GM19397 (cell line): ENCODE measurements at regions not wholly inside any gene's neighbourhood (a gene's known extent, or its start where the extent isn't known, plus 50 kb on each side); places are given as distances from the start of the nearest gene placed in this dataset.
"Not testable (repeated sequence)": the region's sequence is repeated elsewhere in the genome, so short reads cannot be mapped to it uniquely, and the experiment has no call there.

Source experiments
- ATAC-seq: cut with Tn5 transposase; IDR thresholded peaks from one replicate; pipeline ENCODE4 v1.9.1; 2021; ENCODE audit warnings: mild to moderate bottlenecking, moderate library complexity; ENCODE audit not compliant: unreplicated experiment

GRCh38 chr5:133857595-133858313, 110.7 kb downstream of the C5orf15 start:
- not testable (repeated sequence) for ATAC-seq

GRCh38 chr5:133854554-133854953, 113.9 kb downstream of the C5orf15 start:
- no peak for ATAC-seq

DNA sequence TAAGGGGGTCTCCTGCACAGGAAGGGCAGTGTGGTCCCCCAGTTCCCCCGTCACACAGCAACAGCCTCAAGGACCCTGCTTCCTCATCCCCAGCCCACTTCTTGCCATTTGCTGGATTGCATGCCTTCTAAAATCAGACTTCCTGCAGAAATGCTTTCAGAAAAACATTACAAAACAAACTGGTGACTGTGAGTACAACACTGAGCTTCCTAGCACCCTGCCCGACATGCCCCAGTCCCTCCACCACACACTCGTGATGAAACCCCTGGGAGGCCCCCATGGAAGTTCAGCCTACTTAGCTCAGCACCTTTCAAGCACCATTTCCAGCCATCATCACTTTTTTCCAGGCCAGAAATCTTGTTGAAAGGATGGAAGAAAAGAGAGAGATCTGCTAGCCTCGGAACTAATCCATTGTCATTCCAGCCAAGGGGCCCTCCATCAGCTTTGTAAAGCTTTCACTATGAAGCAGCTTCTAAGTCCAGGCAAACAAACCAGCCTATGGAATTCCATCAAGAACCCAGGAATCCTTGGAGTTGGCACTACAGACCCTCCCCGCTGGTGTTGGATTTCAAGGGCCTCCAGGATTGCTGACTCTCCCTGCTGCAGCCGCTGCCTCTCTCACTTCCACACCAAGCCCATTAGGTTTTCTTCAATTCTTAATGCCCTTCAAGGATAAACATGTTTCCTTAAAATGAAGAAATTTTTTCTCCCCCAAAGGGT, 114.6 kb downstream of the C5orf15 start:
- no peak for ATAC-seq

DNA sequence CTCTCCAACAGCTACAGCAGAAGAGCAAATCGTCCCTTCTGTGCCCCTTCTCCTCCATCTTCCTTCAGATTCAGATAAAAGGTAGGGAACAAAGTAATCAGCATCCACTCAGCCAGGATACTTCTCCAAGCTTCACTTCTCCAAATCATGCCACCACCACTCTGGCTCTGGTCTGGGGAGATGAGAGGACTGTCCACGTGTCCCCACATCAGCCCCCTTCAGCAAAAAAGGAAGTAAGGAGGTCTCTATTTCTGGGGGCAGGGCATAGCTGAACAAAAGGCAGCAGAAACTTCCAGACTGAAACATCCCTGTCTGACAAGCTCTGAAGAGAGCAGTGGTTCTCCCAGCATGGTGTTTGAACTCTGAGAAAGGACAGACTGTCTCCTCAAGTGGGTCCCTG, 116.9 kb downstream of the C5orf15 start:
- no peak for ATAC-seq

- ATAC-seq: no peak
Measured at GRCh38 chr5:133850811-133851210, 117.6 kb downstream of the C5orf15 start.

GRCh38 chr5:133849116-133849515, 119.3 kb downstream of the C5orf15 start:
- ATAC-seq: no peak

- ATAC-seq: no peak
Measured at GRCh38 chr5:133848341-133848811, 120.0 kb downstream of the C5orf15 start.

- no peak for ATAC-seq
Measured at GRCh38 chr5:133847886-133848285, 120.5 kb downstream of the C5orf15 start.

DNA sequence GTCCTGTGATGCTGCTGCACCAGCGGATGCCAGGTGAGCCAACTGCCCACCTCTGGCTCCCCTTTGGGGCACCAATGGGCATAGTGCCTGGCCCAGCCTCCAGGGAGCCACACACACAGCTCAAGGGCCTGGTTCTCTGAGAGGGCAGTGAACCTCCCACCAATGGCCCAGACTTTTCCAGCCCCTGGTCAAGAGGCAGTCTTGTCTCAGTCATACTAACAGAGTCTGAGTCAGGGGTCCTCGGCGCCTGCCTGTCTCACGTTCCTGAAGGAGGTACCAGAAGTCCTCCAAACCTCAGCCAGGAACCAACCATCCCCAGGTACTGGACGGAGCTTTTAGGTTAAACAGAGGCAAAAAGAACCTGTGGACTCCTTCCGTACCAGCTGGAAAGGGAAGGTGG, 121.1 kb downstream of the C5orf15 start:
- ATAC-seq: no peak

DNA sequence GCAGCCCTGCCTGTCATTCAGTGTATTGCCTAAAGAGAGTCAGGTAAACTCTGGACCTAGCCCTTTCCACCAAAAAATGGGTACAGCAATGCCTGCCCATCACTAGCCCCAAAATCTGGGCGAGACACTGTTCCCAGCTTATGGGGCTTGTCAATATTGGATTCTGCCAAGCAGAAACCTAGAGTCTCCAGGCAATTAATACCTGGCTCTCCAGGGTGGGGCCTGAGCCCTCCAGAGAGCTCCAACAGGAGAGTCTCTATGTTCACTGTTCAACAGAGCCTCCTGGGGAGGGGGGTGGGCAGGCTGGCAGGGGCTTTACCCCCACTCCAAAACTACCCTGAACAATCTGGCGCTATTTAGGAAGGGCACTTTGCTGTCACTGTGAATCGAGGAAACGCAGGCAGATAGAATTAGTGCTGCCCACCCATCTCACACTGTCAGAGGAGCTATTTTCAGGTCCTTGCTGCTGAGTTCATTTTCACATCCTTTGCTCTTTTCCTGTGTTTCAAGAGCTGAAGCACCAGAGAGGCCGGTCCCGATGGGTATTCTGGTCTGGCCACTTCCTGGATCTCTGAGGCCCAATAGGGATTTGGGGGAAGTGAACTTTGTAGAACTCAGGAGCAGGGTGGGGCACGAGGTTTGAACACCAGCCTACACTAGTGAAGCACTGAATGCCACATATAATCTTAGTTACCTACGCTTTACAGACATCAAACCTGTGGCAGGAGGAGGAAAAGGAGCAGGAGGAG, 121.8 kb downstream of the C5orf15 start:
- ATAC-seq: no peak

DNA sequence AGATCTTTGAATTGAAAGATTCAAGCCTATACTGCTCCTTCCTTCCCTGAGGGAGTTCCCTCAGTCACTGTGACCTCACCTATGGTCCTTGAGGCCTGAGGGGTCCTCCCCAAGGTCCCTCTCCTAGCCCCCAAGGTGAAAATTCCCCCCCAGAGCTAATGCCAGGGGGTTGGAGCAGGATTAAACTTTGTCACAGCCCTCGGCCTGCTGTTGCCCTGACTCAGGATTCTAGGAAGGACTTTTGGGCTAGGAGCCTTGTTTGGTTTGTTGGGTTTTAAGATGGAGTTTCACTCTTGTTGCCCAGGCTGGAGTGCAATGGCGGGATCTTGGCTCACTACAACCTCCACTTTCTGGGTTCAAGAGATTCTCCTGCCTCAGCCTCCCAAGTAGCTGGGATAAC, 123.2 kb downstream of the C5orf15 start:
- ATAC-seq: no peak

DNA sequence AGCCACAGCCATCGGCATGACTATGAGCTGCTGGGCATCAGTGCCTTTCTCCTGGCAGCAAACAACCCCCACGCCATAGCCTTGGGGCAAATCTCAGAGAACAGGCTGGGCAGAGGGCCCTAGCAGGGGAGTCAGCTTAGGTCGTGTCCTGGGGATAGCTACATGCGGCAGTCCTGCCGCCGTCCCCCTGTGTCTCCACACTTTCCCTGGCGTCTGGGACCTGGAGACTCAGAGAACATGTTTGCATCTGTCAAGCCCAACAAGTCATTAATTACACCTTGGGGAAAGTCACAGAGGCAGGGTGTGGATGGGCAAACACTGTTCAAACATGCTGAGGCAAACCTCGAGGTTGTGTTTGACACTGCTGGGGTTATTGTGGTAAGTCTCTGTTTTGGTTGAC, 123.6 kb downstream of the C5orf15 start:
- ATAC-seq: no peak

DNA sequence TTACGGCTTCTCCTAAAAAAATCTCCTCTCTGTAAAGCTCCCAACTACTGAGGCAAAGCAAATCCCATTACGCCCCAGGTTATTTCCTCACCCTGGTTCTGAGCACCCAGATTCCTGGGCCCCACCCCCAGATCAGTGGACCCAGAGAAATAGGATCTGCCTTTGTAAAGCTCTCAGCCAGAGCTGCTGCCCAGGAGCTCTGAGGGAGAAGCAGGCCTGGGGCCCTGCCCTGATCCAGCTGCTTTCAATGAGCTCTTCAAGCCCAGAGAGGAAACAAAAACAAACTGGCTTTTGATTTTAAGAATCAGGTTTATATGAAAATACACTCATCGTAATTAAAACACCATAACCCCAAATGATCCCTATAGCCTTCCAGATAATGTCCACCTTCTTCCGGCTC, 124.5 kb downstream of the C5orf15 start:
- ATAC-seq: no peak

DNA sequence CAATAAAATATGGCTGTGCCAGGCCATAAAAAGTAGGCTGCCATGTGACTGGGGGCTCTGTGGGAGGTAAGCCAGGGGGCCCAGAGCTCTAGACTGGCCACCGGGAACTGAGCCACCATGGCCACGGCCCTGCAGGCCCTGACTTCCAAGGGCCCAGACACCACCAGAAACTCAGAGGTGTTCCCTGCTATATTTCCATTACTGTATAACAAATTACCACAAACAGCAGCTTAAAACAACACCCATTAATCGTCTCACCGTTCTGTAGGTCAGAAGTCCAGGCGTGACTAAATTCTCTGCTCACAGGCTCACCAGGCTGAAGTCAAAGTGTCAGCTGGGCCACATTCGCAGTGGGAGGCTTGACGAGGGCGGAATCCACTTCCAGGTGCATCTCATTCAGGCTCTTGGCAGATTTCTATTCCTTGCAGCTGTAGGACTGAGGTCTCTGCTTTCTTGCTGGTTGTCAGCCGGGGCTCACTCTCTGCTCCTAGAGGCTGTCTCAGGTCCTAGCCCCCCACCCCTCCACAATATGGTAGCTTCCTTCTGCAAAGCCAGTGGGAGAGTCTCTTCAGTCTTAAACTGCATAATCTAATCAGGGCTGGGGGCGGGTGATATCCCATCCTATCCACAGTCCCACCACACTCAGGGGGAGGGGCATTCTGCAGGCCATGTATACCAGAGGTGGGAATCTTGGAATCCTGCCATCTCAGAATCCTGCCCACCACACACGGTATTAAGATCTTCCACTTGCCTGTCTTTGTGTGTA, 125.4 kb downstream of the C5orf15 start:
- no peak for ATAC-seq

DNA sequence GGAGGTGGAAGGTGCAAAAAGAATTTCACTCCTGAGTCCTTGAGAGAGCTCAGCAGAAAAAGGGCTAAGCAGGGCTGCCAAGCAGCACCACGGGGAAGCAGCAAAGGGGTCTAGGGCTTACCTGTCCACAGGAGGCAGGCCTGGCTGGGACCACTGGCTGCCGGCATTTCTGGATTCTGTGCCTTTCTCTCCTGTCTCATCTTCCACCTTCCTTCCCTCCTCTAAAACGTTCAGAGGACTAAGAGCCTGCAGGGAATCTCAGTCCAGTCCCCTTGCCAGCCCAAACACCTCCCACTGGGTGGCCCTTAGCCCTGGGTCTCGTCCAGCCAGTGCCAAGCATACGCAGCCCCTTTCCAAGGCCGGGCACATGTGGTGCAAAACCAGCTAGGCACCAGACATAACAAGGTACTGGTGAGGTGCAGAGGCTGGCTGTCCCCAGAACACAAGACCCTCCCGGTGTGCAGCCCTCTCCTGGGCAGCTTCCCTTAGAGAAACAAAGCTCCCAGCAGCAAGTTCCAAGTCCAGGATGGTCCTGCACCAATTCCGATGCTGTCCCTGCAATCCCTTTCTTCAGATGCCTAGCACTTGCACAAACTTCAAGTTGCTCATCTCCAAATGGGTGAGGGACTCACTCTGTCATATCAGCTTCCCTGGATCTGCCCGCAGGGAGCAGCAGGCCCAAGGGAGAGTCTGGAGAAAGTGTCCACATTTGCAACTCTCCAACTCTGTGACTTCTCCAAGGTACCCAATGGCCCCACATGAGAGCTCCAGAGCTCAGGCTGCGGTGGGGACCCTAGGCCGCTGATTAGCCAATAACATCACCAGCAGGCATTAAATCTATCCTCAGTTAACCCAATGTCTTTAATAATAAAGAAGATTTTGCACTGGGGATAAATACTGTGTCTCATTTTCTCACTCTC, 126.3 kb downstream of the C5orf15 start:
- ATAC-seq: no peak

- no peak for ATAC-seq
Measured at GRCh38 chr5:133840168-133840567, 128.3 kb downstream of the C5orf15 start.

GRCh38 chr5:133839721-133840120, 128.7 kb downstream of the C5orf15 start:
- ATAC-seq: no peak

DNA sequence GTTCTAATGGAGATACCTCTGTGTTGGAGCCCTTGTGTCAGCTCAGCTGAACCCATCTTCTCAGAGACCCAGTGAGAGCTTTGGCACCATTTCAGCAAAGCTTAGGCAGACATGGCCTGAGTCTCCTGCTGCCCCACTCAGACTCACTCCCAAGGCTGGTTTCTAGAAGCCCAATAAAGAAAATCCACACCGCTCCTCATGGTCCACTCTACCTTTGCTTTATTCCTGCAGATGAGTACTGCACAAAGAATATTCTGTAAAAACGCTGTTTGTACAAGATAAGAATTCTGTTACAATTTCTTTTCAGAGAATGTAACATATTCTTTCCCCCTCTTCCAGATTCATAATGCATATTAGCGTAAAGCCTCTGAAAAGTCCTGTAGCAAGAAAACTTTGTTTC, 129.3 kb downstream of the C5orf15 start:
- no peak for ATAC-seq

- ATAC-seq: no peak
Measured at GRCh38 chr5:133838286-133838685, 130.1 kb downstream of the C5orf15 start.
